HG03135 (cell line): ENCODE measurements at regions not wholly inside any gene's neighbourhood (a gene's known extent, or its start where the extent isn't known, plus 50 kb on each side); places are given as distances from the start of the nearest gene placed in this dataset.
"Not testable (repeated sequence)": the region's sequence is repeated elsewhere in the genome, so short reads cannot be mapped to it uniquely, and the experiment has no call there.

ENCODE experiments used
- ATAC-seq: cut with Tn5 transposase; IDR thresholded peaks from one replicate; pipeline ENCODE4 v1.9.1; 2021; ENCODE audit warnings: mild to moderate bottlenecking, moderate library complexity; ENCODE audit not compliant: unreplicated experiment

- not testable (repeated sequence) for ATAC-seq
These were observed 180.9 kb downstream of the CEP170 start for GRCh38 chr1:243074224-243074623.

DNA sequence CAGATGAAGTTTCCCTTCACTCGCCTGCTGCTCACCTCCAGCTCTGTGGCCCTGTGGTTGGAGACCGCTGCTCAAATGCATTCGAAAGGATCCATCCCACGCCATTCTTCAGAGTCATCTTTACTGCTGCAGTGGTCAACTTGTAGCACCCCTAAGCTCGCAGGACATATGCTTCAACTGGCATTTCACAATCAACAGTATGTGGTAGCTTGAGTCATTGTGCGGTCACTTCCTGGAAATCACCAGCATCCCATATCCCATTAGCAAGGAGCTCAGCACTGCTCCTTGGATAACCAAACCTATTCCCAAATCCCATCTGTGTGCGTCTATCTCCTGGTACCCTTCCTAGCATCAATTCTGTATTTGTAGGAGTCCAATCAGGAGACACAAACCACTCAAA lies 188.0 kb downstream of the CEP170 start:
- ATAC-seq: not testable (repeated sequence)

DNA sequence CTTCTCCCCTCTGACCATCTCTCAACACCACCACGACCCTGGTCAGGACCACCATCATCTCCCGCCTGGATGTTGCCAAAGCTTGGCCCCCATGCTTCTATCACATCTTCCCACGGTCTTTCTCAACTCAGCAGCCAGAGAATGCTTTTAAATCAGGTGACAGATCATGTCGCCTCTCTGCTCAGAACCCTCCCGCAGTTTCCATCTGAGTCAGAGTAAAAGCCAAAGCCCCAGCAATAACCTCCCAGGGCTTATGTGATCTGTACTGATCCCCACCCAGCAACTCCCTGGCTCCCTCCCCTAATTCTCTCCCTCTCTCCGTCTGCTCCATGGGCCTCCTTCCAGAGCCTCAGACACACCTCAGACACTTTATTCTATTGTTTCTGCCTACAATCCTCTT lies 193.1 kb downstream of the CEP170 start:
- not testable (repeated sequence) for ATAC-seq

GRCh38 chr1:243055510-243055909 lies 199.6 kb downstream of the CEP170 start:
- not testable (repeated sequence) for ATAC-seq

GRCh38 chr1:243055091-243055490 lies 200.0 kb downstream of the CEP170 start:
- not testable (repeated sequence) for ATAC-seq

DNA sequence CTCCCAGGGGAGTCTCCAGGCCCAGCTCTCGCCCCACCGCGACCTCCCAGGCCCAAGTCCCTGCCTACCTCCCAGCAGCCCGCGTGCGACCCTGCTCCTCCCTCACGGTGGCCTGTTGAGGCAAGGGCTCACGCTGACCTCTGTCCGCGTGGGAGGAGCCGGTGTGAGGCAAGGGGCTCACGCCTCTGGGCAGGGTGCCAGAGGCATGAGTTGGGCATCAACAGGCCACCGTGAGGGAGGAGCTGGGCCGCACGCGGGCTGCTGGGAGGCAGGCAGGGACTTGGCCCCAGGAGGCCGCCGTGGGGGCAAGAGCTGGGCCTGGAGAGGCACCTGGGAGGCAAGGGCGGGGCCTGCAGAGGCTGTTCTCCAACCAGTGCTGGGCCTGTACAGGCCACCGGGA lies 200.4 kb downstream of the CEP170 start:
- not testable (repeated sequence) for ATAC-seq

GRCh38 chr1:243053048-243053447 lies 202.0 kb downstream of the CEP170 start:
- not testable (repeated sequence) for ATAC-seq

- not testable (repeated sequence) for ATAC-seq
These were observed 204.5 kb downstream of the CEP170 start for GRCh38 chr1:243050613-243051012.

- ATAC-seq: not testable (repeated sequence)
These were observed 205.4 kb downstream of the CEP170 start for GRCh38 chr1:243049716-243050115.

DNA sequence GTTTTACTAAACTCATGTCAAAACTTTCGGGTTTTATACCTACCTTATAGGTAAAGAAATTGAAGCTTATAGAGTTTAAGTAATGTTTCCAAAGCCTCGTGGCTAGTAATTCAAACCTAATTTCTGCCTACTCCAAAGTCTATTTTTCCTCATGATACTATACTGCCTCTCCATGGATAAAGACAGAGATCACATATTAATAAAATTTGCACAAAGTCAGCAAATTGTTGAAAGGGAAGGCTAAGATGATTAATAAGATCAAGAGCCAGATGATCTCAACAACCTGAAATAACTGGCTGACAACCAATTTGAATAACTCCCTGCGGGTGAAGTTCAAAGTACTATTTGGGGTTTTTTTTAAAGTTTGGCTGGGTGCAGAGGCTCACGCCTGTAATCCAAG lies 233.7 kb downstream of the CEP170 start:
- not testable (repeated sequence) for ATAC-seq

DNA sequence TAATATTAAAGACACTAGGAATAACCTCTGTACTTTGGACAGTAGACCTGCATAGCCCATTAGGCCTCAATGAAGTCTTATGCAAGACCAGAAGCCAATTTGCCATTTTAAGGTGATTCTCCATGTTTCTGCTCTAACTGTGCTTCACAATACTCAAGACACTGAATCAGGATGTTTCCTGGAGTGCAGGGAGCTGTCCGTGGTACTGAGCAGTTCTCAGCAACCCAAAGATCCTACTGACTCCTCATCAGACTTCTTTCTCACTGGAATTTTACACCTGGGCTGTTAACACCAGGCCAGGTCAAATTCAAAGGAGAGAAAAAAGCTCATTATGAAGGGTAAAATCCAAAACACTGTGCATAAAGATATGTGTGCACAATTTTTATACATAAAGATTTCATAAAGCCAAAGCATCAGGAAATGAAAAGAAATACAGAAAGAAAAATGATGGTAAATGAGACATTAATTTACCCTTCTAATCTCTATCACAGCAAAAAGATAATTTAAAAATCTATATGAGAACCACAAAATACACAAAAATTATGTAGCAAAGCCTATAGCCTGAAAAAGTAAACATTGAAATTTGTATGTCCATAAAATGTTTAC lies 235.9 kb downstream of the CEP170 start:
- ATAC-seq: not testable (repeated sequence)

GRCh38 chr1:243010719-243011118 lies 244.4 kb downstream of the CEP170 start:
- not testable (repeated sequence) for ATAC-seq

GRCh38 chr1:243001003-243001402 lies 254.1 kb downstream of the CEP170 start:
- not testable (repeated sequence) for ATAC-seq

GRCh38 chr1:242992776-242993175 lies 262.3 kb downstream of the CEP170 start:
- ATAC-seq: not testable (repeated sequence)

- ATAC-seq: not testable (repeated sequence)
These were observed 270.0 kb downstream of the CEP170 start for GRCh38 chr1:242985096-242985495.

DNA sequence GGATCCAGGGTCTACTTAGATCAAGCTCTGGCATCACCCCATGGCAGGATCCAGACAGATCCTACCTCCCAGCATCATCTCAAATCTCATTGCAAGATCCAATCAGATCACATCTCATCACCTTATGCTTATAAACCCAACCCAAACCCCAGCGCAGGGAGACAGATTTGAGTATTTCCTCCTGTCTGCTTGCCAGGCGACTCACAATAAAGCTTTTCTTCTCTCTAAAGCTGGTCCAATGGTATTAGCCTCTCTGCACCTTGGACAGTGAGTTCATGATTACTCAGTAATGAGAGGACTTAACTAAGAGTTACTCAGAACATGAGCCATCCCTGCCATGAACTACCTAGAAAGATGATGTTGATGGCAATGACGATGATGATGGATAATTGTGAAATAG lies 281.7 kb downstream of the CEP170 start:
- not testable (repeated sequence) for ATAC-seq

- no peak for ATAC-seq
These were observed 288.2 kb downstream of the CEP170 start for GRCh38 chr1:242966892-242967291.

DNA sequence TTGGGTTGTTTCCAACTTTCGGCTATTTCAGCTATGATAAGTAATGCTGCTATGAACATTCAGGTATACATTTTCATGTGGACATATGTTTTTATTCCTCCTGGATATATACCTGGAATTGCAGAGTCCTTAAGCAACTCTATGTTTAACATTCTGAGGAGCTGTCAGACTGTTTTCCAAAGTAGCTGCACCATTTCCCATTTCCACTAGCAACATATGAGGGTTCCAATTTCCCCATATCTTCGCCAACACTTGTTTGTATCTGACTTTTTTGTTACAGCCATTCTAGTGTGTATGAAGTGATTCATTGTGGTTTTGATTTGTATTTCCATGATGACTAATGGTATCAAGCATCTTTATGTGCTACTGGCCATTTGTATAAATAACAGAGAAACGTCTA lies 295.7 kb downstream of the CEP170 start:
- ATAC-seq: not testable (repeated sequence)

DNA sequence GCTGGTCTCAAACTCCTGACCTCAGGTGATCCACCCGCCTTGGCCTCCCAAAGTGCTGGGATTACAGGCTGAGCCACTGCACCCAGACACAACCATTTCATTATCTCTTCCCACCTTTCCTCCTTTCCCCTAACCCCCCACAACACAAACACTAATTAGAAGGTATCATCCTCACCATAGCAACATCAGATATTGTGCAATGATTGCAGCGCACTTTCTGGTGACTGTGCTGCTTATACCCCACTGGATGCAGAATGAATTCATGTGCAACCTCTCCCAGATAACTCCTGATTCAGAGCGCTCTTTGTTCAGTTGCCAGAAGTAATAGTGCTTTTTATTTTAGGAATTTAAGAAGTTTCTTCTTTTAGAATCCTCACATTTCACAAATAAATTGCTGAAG lies 300.1 kb downstream of the CEP170 start:
- ATAC-seq: not testable (repeated sequence)

GRCh38 chr1:242946206-242946605 lies 308.9 kb downstream of the CEP170 start:
- no peak for ATAC-seq

DNA sequence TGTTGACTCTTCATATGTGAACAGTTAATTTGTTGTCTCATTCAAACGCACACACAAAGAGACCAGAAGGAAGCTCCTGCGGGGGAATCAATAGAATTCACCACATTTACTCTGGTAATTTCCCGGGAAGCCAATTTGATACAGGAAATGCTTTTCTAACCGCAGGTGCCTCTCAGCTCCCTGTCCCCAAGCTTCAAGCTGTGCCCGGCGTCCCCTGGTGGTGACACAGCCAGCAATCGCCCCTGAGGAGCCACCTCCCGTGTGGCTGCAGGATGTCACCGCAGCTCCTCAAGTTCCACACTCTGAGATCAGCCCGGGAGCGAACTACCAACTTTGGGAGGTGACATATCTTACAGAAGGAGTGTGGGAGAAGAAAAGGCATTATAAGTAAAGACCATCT lies 318.4 kb downstream of the CEP170 start:
- not testable (repeated sequence) for ATAC-seq

- not testable (repeated sequence) for ATAC-seq
These were observed 330.4 kb downstream of the CEP170 start for GRCh38 chr1:242924717-242925116.

- not testable (repeated sequence) for ATAC-seq
These were observed 331.5 kb downstream of the CEP170 start for GRCh38 chr1:242923603-242924002.
